ENCODE measurements at regions not wholly inside any gene's neighbourhood (a gene's known extent, or its start where the extent isn't known, plus 50 kb on each side); places are given as distances from the start of the nearest gene placed in this dataset.

DNA sequence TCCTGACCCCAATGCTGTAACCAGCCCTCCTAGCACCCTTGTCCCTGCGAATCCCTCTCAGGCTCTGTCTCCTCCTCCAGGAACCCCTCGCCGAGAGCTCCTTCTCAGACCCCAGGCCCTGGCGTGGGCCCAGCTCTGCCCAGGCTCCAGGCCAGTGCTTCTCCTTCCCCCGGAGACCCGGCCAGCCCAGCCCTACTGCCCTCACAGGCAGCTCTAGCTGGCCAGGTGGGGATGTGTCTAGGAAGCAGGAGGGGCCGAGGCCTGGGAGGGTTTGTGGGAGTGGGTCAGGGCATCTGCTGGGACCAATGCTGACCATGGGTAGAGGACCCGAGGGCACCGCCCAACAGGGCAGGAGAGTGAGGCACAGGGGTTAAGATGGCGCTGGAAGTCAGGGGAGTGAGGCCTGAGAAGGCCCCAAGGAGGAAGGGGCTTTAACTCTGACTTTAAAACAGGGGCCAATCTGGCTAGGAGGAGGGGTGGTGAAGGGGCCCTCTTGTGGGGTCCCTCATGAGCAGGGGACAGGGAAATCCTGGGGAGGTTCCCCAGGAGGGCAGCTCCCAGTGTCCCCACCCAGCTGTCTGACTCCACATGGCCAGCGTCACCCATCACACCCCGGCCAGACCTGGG is 64.7 kb upstream of the NKX1-1 start:
- H3K36me3 ChIP-seq (ENCODE audit: control insufficient read depth in 2 of 2, extremely low read depth in 1 of 2, insufficient read depth in 1 of 2, low read length in 1 of 2) = no peaks in the 10 kb centered on the region
- no peaks in the 10 kb centered on the region for H3K36me3 Mint-ChIP-seq
- no peaks in the 10 kb centered on the region for H3K9me3 ChIP-seq
- peaks cover 0 to 53% of the 10 kb centered on the region in 2 experiments for H3K27me3 ChIP-seq (replicated peaks in 1 of 2; ENCODE audit: control insufficient read depth in 2 of 2, extremely low read depth in 1 of 2, insufficient read depth in 2 of 2, low read length in 1 of 2)
- H3K4me3 Mint-ChIP-seq = no peak overlapping the region
- H3K4me1 ChIP-seq (ENCODE audit: control insufficient read depth in 1 of 2, extremely low read depth in 1 of 2, insufficient read depth in 2 of 2, low read length in 2 of 2) = no peaks in the 10 kb centered on the region
- no peak overlapping the region for H3K27ac ChIP-seq (ENCODE audit: low read length)
- H3K4me3 ChIP-seq (ENCODE audit: control insufficient read depth in 1 of 2, extremely low read depth in 1 of 2, low read length in 1 of 2) = no peak overlapping the region
- DNase-seq (no peak), ATAC-seq (replicated peaks in 1 of 4) (no peak)
- CTCF ChIA-PET = interaction anchor here in 1 of 2 donors (0.6 kb wide), 1 partner anchor 438 kb away, joined by 3 read pairs; no protein-coding TSS in a partner anchor
- H3K27ac Mint-ChIP-seq = no peak overlapping the region
- POLR2A ChIA-PET = no interaction called here
- H3K27me3 Mint-ChIP-seq = peaks cover 20 to 24% of the 10 kb centered on the region in 2 donors
- H3K4me1 Mint-ChIP-seq = no peaks in the 10 kb centered on the region
- peaks cover 5 to 19% (median 12%) of the 10 kb centered on the region in 3 donors for H3K9me3 Mint-ChIP-seq
- WGBS (ENCODE audit: insufficient coverage) = 77% methylated on average over 10 of the region's 12 CpGs

DNA sequence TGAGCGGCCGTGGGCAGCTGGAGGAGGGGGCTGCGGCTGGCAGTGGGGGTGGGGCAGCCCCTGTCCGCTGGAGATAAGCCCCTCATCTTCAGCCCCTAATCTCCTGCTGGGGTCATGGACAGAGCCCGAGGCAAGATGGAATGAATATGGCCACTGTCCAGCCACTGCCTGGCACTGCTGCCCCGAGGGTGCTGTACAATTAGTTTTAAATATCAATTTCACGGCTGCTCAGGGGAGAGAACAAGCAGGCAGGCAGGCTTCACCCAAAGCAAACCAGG is 64.1 kb upstream of the NKX1-1 start:
- Histone ChIP-seq H3K36me3 (ENCODE audit: control insufficient read depth in 2 of 2, extremely low read depth in 1 of 2, insufficient read depth in 1 of 2, low read length in 1 of 2) (no peaks in the 10 kb centered on the region), H3K9me3 (no peaks in the 10 kb centered on the region), H3K27me3 (replicated peaks in 1 of 2; ENCODE audit: control insufficient read depth in 2 of 2, extremely low read depth in 1 of 2, insufficient read depth in 2 of 2, low read length in 1 of 2) (peaks cover 0 to 58% of the 10 kb centered on the region in 2 experiments), H3K27ac (ENCODE audit: low read length) (no peak overlapping the region), H3K4me1 (ENCODE audit: control insufficient read depth in 1 of 2, extremely low read depth in 1 of 2, insufficient read depth in 2 of 2, low read length in 2 of 2) (no peaks in the 10 kb centered on the region), H3K4me3 (ENCODE audit: control insufficient read depth in 1 of 2, extremely low read depth in 1 of 2, low read length in 1 of 2) (no peak overlapping the region)
- peaks cover 5 to 13% (median 12%) of the 10 kb centered on the region in 3 donors for H3K9me3 Mint-ChIP-seq
- H3K27ac Mint-ChIP-seq = no peak overlapping the region
- 88% methylated on average over 4 of the region's 7 CpGs for WGBS (ENCODE audit: insufficient coverage)
- H3K27me3 Mint-ChIP-seq = peaks cover 14 to 21% of the 10 kb centered on the region in 2 donors
- no peak for ATAC-seq (replicated peaks in 1 of 4)
- CTCF ChIA-PET = interaction anchor here in 1 of 2 donors (0.6 kb wide), 1 partner anchor 439 kb away, joined by 3 read pairs; no protein-coding TSS in a partner anchor
- no peaks in the 10 kb centered on the region for H3K36me3 Mint-ChIP-seq
- no peak for DNase-seq
- POLR2A ChIA-PET = no interaction called here
- no peak overlapping the region for H3K4me3 Mint-ChIP-seq
- H3K4me1 Mint-ChIP-seq = no peaks in the 10 kb centered on the region

DNA sequence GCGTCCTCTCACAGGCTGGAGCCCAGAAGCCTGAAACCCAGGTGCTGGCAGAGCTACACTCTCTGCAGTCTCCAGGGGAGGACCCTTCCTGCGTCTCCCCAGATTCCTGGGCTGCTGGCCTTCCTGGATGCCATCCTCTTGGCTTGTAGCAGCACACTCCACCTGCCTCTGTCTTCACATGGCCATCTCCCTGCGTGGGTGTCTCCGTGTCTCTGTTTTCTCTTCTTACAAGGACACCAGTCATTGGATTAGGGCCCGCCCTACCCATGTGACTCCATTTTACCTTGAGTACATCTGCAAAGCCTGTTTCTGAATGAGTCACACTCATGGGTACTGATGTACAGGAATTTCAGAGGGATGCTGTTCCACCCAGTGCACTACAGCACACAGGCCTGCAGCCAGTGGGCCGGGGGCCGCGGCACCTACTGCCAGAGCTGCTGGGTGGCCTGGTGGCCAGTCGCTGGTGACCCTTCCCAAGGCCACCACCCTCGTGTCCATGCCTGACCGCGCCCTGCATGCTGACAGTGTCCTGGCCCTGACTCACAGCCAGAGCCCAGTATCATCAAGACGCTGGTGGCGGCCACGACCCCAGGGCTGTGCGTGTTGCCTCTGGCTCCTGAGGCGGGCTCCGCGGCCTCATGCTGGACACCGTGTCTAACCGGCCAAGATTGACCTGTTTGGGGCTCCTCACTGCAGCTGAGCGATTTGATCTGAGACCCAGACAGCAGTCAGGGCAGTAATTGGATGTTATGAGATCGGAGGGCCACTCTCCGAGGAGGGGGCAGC is 63.6 kb upstream of the NKX1-1 start:
- Histone ChIP-seq H3K4me1 (ENCODE audit: control insufficient read depth in 1 of 2, extremely low read depth in 1 of 2, insufficient read depth in 2 of 2, low read length in 2 of 2) (no peaks in the 10 kb centered on the region), H3K27ac (ENCODE audit: low read length) (no peak overlapping the region), H3K9me3 (no peaks in the 10 kb centered on the region), H3K27me3 (replicated peaks in 1 of 2; ENCODE audit: control insufficient read depth in 2 of 2, extremely low read depth in 1 of 2, insufficient read depth in 2 of 2, low read length in 1 of 2) (peaks cover 0 to 60% of the 10 kb centered on the region in 2 experiments), H3K36me3 (ENCODE audit: control insufficient read depth in 2 of 2, extremely low read depth in 1 of 2, insufficient read depth in 1 of 2, low read length in 1 of 2) (no peaks in the 10 kb centered on the region), H3K4me3 (ENCODE audit: control insufficient read depth in 1 of 2, extremely low read depth in 1 of 2, low read length in 1 of 2) (no peak overlapping the region)
- ChIA-PET CTCF (interaction anchor here in 1 of 2 donors (0.6 kb wide), 1 partner anchor 439 kb away, joined by 3 read pairs; no protein-coding TSS in a partner anchor), POLR2A (no interaction called here)
- Mint-ChIP-seq H3K27me3 (peaks cover 13 to 21% of the 10 kb centered on the region in 2 donors), H3K4me3 (no peak overlapping the region), H3K9me3 (peaks cover 5 to 13% (median 12%) of the 10 kb centered on the region in 3 donors), H3K36me3 (no peaks in the 10 kb centered on the region), H3K27ac (no peak overlapping the region), H3K4me1 (no peaks in the 10 kb centered on the region)
- 91% methylated on average over 22 of the region's 24 CpGs for WGBS (ENCODE audit: insufficient coverage)
- DNase-seq (no peak), ATAC-seq (replicated peaks in 1 of 4) (no peak)

DNA sequence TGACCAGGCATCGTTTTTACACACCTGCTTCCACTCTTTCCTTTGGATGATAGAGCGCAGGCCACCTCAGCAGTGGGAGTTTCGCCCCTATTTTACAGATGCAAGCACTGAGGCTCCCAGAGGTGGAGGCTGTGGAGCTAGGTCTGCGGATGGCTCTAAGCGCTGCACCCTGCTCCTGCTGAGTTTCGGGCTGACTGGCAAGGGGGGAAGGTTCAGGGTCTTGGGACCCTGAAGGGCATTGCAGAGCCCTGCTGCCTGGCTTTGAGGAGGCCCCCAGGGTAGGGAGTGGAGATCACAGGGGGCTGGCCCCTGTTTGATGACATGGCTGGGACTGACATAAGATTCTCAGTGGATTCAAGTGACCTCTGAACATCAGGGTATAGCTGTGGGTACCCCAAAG is 62.8 kb upstream of the NKX1-1 start:
- peaks cover 0 to 60% of the 10 kb centered on the region in 2 experiments for H3K27me3 ChIP-seq (replicated peaks in 1 of 2; ENCODE audit: control insufficient read depth in 2 of 2, extremely low read depth in 1 of 2, insufficient read depth in 2 of 2, low read length in 1 of 2)
- Mint-ChIP-seq H3K4me3 (no peak overlapping the region), H3K36me3 (no peaks in the 10 kb centered on the region), H3K4me1 (no peaks in the 10 kb centered on the region), H3K27me3 (peaks cover 6 to 15% of the 10 kb centered on the region in 2 donors), H3K27ac (no peak overlapping the region), H3K9me3 (peaks cover 5 to 13% (median 12%) of the 10 kb centered on the region in 3 donors)
- no peak overlapping the region for H3K27ac ChIP-seq (ENCODE audit: low read length)
- DNase-seq (no peak), ATAC-seq (replicated peaks in 1 of 4) (no peak)
- no peaks in the 10 kb centered on the region for H3K4me1 ChIP-seq (ENCODE audit: control insufficient read depth in 1 of 2, extremely low read depth in 1 of 2, insufficient read depth in 2 of 2, low read length in 2 of 2)
- no peak overlapping the region for H3K4me3 ChIP-seq (ENCODE audit: control insufficient read depth in 1 of 2, extremely low read depth in 1 of 2, low read length in 1 of 2)
- CTCF ChIA-PET = no interaction called here
- no peaks in the 10 kb centered on the region for H3K36me3 ChIP-seq (ENCODE audit: control insufficient read depth in 2 of 2, extremely low read depth in 1 of 2, insufficient read depth in 1 of 2, low read length in 1 of 2)
- POLR2A ChIA-PET = no interaction called here
- H3K9me3 ChIP-seq = no peaks in the 10 kb centered on the region
- 83% methylated on average over 4 of the region's 6 CpGs for WGBS (ENCODE audit: insufficient coverage)

DNA sequence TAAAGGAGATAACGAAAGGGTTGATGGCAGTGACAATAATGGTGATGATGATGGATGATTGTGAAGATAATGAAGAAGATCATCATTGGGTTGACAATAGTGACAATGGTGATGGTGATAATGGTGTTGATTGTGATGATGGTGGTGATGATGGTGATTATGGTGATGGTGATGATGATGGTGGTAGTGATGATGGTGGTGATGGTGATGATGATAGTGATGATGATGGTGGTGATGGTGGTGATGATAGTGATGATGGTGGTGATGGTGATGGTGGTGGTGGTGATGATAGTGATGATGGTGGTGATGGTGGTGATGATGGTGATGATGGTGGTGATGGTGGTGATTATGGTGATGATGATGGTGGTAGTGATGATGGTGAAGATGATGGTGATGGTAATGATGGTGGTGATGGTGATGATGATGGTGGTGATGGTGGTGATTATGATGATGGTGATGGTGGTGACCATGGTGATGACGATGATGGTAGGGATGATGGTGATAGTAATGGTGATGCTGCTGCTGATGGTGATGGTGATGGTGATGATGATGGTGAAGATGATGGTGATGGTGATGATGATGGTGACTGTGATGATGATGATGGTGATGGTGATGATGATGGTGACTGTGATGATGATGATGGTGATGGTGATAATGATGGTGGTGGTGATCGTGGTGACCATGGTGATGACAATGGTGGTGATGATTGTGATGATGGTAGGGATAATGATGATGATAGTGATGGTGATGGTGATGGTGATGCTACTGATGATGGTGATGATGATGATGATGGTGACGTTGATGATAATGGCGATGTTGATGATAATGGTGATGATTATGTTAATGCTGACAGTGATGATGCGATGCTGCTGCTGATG is 61.6 kb upstream of the NKX1-1 start:
- WGBS (ENCODE audit: insufficient coverage) = 93% methylated on average over 6 of the region's 6 CpGs
- no peak overlapping the region for H3K27ac ChIP-seq (ENCODE audit: low read length)
- Mint-ChIP-seq H3K9me3 (peaks cover 5 to 13% (median 12%) of the 10 kb centered on the region in 3 donors), H3K4me1 (no peaks in the 10 kb centered on the region), H3K27ac (no peak overlapping the region), H3K4me3 (no peak overlapping the region), H3K36me3 (no peaks in the 10 kb centered on the region), H3K27me3 (peaks cover 6 to 10% of the 10 kb centered on the region in 2 donors)
- no peak for ATAC-seq (replicated peaks in 1 of 4)
- DNase-seq = no peak
- H3K4me3 ChIP-seq (ENCODE audit: control insufficient read depth in 1 of 2, extremely low read depth in 1 of 2, low read length in 1 of 2) = no peak overlapping the region
- peaks cover 0 to 60% of the 10 kb centered on the region in 2 experiments for H3K27me3 ChIP-seq (replicated peaks in 1 of 2; ENCODE audit: control insufficient read depth in 2 of 2, extremely low read depth in 1 of 2, insufficient read depth in 2 of 2, low read length in 1 of 2)
- ChIA-PET POLR2A (no interaction called here), CTCF (no interaction called here)
- no peaks in the 10 kb centered on the region for H3K4me1 ChIP-seq (ENCODE audit: control insufficient read depth in 1 of 2, extremely low read depth in 1 of 2, insufficient read depth in 2 of 2, low read length in 2 of 2)
- no peaks in the 10 kb centered on the region for H3K36me3 ChIP-seq (ENCODE audit: control insufficient read depth in 2 of 2, extremely low read depth in 1 of 2, insufficient read depth in 1 of 2, low read length in 1 of 2)
- H3K9me3 ChIP-seq = no peaks in the 10 kb centered on the region

DNA sequence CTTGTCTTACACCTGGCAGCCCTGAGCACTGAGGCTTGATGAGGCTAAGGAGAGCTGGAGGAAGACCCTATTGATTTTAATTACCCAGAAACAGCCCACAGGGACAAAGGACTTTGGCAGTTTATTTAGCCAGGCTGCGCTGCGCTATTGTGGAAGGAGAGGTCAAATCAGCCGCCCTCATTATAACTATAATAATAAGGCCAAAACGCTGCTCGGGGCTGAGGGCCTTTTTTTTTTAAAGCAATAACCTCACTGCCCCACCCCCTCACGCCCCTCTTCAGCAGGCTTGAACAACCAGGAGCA is 60.6 kb upstream of the NKX1-1 start:
- ChIA-PET CTCF (no interaction called here), POLR2A (no interaction called here)
- Mint-ChIP-seq H3K27ac (no peak overlapping the region), H3K27me3 (peaks cover 6 to 14% of the 10 kb centered on the region in 2 donors), H3K36me3 (no peaks in the 10 kb centered on the region), H3K9me3 (peaks cover 5 to 13% (median 12%) of the 10 kb centered on the region in 3 donors), H3K4me1 (no peaks in the 10 kb centered on the region), H3K4me3 (no peak overlapping the region)
- no peak for DNase-seq
- WGBS (ENCODE audit: insufficient coverage) = no CpG with 5 or more reads among the region's 6 CpGs
- no peak for ATAC-seq (replicated peaks in 1 of 4)
- no peaks in the 10 kb centered on the region for H3K36me3 ChIP-seq (ENCODE audit: control insufficient read depth in 2 of 2, extremely low read depth in 1 of 2, insufficient read depth in 1 of 2, low read length in 1 of 2)
- no peak overlapping the region for H3K27ac ChIP-seq (ENCODE audit: low read length)
- no peaks in the 10 kb centered on the region for H3K4me1 ChIP-seq (ENCODE audit: control insufficient read depth in 1 of 2, extremely low read depth in 1 of 2, insufficient read depth in 2 of 2, low read length in 2 of 2)
- no peak overlapping the region for H3K4me3 ChIP-seq (ENCODE audit: control insufficient read depth in 1 of 2, extremely low read depth in 1 of 2, low read length in 1 of 2)
- H3K27me3 ChIP-seq (replicated peaks in 1 of 2; ENCODE audit: control insufficient read depth in 2 of 2, extremely low read depth in 1 of 2, insufficient read depth in 2 of 2, low read length in 1 of 2) = peaks cover 0 to 64% of the 10 kb centered on the region in 2 experiments
- no peaks in the 10 kb centered on the region for H3K9me3 ChIP-seq
